ENCODE measurements at regions not wholly inside any gene's neighbourhood (a gene's known extent, or its start where the extent isn't known, plus 50 kb on each side); places are given as distances from the start of the nearest gene placed in this dataset.

- DNase-seq = no peak
Observed at GRCh38 chr22:49307481-49307830, 520.2 kb downstream of the BRD1 start.

DNA sequence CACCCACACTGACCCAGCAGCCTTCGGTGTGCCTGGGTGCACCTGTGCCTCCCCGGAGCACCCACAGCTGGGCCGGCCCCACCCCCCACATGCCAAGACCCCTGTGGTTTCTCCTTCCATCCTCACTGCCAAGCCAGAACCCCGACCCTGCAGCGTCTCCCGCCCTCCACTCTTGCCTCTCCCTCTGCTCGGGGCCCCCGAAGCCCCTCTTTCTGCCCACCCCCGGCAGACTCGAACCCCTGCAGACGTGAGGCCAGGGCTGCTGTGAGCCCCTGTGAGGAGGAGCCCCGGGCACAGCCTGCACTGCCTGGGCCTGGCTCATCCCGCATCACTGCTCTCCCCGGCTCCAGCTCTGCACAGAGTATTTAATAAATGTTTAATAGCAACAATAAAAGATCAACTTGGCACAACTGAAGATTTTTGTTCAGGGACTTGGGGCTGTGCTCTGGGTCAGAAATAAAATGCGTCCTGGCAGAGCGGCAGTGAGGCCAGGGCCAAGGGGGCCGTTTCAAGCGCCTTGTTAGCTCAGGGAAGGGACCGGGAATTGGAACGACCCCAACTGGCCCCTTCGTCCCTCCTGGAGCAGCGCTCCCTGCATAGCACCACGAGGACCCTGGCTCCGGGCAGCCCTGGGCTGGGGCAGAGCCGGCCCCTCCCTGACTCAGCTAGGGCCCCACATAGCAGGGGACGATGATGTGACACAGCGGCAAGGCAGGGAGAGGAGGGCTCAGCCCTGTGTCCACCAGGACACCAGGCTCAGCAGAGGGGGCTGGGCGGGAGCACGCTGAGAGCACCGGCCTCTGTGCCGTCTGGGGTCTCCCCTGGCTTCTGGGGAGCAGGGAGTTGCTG lies 520.8 kb downstream of the BRD1 start:
- no peak for DNase-seq

DNA sequence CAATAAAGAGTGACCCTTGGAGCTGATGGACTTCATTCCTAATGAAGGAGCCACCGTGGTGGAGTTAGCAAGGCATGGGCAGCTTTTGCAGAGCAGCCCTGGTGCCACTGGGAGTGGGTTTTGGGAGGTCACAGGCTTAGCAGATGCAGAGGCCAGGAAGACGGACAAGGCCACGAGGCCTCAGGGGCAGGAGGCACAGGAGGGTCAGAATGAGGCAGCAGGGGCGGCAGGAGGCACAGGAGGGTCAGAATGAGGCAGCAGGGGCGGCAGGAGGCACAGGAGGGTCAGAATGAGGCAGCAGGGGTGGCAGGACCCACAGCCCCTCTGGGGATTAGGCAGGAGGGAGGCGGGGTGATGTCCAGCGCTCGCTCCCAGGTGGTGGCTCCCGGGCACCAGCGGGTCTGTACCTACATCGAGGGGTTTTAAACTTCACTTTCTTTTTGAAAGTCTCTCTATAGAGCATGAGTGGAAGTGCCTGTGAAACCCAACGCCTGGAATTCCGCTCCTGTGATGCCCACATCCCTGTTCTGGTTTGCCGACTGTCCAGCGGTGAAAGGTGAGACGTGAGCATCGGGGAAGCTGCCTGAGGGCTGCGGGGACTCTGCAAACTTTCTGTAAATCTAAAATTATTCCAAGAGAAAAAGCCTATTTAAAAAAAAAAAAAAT lies 521.6 kb downstream of the BRD1 start:
- DNase-seq = no peak

DNA sequence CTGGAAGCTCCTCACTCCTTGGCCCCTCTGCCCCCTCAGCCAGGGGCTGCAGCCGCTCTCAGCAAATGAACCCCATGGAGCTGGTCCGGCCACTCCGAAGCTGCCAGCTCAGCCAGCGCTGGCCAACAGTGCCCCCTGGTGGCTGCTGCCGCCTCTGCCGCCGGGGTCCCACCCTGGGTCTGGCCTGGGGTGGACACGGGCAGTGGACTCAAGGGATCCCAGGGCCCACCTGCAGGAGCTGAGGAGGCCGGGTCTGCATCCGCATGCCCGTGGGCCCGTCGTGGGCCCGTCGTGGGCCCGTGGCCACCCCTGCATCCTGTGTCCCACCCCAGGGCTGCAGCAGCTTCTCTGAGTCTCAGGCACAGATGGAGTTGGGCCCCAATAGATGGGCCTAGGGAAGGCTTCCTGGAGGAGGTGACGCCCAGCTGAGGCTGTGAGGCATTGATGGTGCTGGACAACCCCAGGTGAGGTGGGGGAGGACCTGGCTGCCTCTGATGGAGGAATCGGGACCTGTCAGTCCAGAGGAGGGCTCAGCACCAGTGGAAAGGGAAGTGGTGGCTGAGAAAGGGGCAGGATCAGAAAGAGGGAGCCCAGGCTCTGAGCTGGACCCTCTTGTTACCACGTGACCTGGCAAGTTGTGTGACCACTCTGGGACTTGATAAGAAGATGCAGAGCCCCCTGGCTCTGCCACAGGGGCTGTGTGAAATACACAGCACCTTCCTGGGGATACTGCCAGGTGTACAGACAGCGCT lies 522.3 kb downstream of the BRD1 start:
- peak; percentile 13 for DNase-seq

- DNase-seq = no peak
Observed at GRCh38 chr22:49303781-49304461, 523.8 kb downstream of the BRD1 start.

DNA sequence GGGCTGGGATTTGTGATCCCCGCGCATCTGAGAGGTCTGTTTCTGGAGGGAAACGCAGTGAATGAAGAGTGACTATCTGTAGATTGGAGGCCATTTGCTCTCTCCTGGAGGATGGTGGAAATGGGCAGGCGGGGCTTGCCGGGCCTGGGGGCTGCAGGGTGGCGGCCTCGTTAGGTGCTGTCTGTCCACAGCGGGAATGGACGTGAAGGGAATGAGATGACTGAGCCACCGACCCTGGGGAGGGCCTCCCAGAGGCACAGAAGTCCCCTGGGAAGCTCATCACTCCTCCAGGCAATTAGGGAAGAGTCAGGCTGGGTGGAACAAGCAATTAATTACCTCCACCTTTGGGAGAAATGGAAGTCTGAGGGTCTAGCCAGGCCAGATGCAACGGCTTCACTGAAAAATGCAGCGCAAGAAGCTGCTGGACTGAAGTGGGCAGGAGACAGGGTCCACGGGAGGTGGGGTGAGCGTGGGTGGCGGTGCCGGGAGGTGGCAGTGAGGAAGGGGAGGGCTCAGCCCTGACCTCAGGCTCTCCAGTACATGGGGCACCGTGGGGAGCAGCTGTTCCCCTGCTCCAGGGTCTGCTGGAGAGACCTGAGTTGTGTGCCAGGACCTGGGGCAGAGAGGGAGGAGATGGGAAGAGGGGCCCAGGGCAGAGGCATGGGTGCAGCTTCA lies 524.5 kb downstream of the BRD1 start:
- DNase-seq = no peak

DNA sequence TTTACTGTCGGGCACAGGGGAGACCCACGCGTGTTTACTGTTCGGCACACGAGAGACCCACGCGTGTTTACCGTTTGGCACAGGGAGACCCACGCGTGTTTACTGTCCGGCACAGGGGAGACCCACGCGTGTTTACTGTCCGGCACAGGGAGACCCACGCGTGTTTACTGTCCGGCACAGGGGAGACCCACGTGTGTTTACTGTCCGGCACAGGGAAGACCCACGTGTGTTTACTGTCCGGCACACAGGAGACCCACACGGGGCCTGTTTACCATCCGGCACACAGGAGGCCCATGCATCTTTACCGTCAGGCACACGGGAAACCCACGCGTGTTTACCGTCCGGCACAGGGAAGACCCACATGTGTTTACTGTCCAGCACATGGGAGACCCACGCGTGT lies 525.1 kb downstream of the BRD1 start:
- DNase-seq = no peak

DNA sequence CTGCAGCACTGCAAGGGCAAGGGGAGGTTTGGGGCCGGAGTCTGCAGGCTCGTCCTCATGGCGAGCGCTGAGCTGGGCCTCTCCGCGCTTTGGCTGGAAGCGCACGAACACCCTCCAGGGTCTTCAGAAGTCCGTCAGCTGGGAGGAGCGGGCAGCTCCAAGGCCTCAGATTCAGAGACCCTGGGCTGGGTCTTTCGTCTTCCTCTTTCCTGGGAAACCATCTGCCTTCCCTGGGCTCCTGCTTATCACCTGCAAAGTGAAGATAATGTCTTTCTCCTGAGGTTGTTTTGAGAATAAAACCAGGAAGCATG lies 525.6 kb downstream of the BRD1 start:
- no peak for DNase-seq

- DNase-seq = no peak
Observed at GRCh38 chr22:49301398-49302149, 526.1 kb downstream of the BRD1 start.

DNA sequence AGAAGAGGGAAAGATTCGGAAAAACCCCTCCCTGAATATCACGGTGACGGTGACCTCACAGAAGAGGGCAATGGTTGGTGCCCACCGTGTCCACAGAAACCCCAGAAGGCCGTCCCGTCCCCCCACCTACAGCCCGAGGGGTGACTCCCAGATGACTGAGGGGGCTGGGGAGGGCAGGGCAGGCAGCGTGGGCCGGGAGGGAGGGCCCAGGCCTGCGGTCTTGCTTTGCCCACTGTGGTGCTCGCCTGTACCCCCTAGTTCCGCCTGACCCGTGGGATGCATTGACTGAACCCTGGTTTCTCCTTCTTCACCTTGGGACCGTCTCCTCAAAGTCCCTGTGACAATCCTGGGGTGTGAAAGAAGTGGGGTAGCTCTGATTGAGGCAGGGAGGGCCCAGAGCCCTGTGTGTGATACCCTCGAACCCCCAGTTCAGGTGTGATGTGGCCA lies 526.7 kb downstream of the BRD1 start:
- no peak for DNase-seq

DNA sequence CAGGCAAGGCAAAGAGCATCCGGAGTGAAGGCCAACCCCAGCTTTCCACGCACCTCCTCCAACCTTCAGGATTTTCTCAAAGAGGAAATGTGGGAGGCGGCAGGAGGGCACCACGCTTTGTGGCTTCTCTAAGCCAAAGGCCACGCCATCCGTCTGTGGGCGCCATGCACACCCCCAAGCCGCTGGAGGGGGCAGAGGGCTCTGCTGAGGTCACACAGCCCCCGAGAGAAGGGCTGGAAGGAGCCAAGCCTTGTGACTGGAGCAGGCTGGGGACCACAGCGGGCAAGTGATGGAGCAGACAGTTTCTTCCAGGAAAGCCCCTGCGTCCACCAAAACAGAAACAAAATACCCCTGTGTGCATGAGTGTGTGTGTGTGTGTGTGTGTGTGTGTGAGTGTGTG lies 527.4 kb downstream of the BRD1 start:
- no peak for DNase-seq

DNA sequence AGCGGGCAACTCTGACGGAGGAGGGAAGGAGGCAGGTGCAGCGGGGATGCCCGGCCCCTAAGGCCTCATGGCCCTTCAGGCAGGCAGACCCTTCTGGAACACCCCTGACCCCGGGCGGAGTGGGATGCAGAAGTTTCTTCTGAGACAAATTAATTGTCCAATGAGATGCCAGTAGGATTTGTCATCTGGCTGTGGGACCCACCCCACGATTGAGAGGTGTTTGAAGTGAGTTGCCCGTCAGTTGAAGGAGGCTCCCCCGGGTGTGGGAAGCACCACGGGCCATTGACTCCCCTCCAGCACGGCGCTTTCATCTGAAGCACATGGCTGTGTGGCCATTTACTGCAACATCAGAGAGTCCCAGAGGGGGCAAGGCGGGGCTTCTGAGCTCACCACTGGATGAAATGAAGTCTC lies 527.8 kb downstream of the BRD1 start:
- no peak for DNase-seq

GRCh38 chr22:49298834-49299750 lies 528.6 kb downstream of the BRD1 start:
- no peak for DNase-seq

- no peak for DNase-seq
Observed at GRCh38 chr22:49297871-49298721, 529.6 kb downstream of the BRD1 start.

- DNase-seq = no peak
Observed at GRCh38 chr22:49297286-49297870, 530.3 kb downstream of the BRD1 start.

- no peak for DNase-seq
Observed at GRCh38 chr22:49296561-49296960, 531.1 kb downstream of the BRD1 start.

DNA sequence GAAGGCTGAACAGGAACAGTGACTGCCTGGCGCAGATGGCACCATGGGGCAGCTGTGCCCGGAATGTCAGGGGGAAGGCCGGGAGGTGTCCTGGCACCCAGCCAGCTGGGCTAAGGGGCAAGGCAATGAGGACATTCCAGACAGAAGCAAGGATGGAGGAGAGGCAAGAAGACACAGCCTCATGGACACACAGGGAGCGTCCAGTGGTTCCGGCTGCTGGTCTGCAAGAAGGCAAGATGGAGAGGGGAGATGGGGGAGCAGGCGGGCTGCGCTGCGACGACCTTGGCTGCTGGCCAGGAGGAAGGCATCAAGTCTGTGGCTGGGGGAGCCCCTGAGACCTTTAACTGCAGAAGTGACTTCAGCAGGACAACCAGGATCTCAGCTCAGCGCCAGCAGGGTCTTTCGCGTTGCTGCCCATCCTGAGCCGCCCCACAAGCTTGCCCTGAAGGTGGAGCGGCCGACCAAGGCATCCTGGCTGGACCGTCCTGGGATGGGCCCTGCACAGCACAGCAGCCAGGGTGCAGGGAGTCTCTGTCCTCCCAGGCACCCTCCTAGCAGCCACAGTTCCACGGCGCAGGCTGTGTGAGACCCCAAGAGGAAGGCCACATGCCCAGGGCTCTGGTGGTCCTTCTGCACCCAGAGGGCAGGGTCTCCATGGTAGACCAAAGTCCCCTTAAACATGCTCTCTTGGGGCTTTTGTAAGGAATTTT lies 531.7 kb downstream of the BRD1 start:
- DNase-seq = no peak

- peak; percentile 95 for DNase-seq
Observed at GRCh38 chr22:49295465-49295743, 532.3 kb downstream of the BRD1 start.

All from NCI-H2171 (cell line).